ENCODE measurements at regions not wholly inside any gene's neighbourhood (a gene's known extent, or its start where the extent isn't known, plus 50 kb on each side); places are given as distances from the start of the nearest gene placed in this dataset.
A peak's percentile ranks its signal among the peaks of the same experiment; 100 is the strongest.

DNA sequence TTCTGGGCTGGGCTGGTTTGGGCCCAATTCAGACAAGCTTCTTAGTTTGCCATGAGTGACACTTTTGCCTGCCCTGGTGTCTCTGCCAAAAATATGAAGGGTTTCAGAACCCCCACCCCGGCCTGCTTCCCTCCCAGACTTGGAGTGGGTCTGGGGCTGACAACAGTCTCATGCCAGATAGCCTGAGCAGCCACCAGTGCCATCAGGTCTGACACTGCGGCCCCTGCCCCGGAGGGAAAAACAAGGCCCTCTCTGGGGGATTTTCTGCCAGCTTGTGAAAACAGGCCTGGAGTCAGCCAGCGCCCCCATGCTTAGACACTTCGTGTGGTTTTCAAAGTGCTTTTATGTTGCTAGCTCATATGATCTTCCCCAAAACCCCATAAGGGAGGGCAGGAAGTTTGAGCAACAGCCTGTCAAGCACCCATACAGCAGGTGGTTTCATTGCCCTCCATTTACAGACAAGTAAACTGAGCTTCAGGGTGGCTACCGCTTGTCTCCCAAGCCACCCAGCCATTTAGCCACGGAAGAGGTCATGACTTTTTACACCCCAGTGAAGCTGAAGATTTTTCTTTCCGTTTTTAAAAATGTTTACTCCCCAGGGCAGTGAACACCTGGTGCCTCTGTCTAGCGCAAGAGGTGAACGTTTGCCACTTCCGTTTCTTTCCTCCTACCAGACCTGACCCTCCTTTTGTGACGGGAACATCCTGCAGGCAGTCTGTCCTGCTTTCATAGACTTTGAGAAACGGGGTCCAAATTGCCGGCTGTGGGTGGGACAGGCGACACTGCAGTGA is 300.6 kb downstream of the SEC14L1 start:
- intact Hi-C loops (cut with micrococcal nuclease; ENCODE audit: unreplicated experiment) (no loop called here), in situ Hi-C loops (cut with HindIII; ENCODE audit: extremely low pct_ligation_motif_present, low pct_unique_long_range_greater_than_20kb) (no loop called here)
- CTCF ChIA-PET (ENCODE audit: low intra/inter-chr PET ratio, low total read pairs) = no interaction called here
- Histone ChIP-seq H2AFZ (ENCODE audit: low read length) (no peak overlapping the region), H3K4me3 (replicated peaks in 1 of 3; ENCODE audit: insufficient read depth in 1 of 3, low read depth in 2 of 3, low read length in 3 of 3) (no peak overlapping the region), H3K9ac (ENCODE audit: insufficient read depth, low read depth, low read length) (no peak overlapping the region), H3K27ac (ENCODE audit: extremely low read length, insufficient read depth, low read length) (no peak overlapping the region), H4K20me1 (ENCODE audit: insufficient read depth, low read length) (peaks cover 41% of the 10 kb centered on the region; the same call in 1 of the 2 replicates), H3K27me3 (ENCODE audit: control insufficient read depth in 1 of 2, insufficient read depth in 2 of 2, low read length in 2 of 2) (no peaks in the 10 kb centered on the region), H3K9me3 (ENCODE audit: low read length) (no peaks in the 10 kb centered on the region), H3K4me2 (ENCODE audit: low read depth, low read length) (no peak overlapping the region), H3K36me3 (replicated peaks in 1 of 2; ENCODE audit: control insufficient read depth in 1 of 2, insufficient read depth in 2 of 2, low read length in 2 of 2) (peaks cover 19 to 68% of the 10 kb centered on the region in 2 experiments), H3K79me2 (ENCODE audit: insufficient read depth, low read length) (peaks cover 38% of the 10 kb centered on the region), H3K4me1 (ENCODE audit: insufficient read depth, low read length) (no peaks in the 10 kb centered on the region)
- POLR2A ChIA-PET = interaction anchor here (1.7 kb wide), 1 partner anchor 9 kb away, joined by 11 read pairs; no protein-coding TSS in a partner anchor
- TF ChIP-seq, protein P1, sequence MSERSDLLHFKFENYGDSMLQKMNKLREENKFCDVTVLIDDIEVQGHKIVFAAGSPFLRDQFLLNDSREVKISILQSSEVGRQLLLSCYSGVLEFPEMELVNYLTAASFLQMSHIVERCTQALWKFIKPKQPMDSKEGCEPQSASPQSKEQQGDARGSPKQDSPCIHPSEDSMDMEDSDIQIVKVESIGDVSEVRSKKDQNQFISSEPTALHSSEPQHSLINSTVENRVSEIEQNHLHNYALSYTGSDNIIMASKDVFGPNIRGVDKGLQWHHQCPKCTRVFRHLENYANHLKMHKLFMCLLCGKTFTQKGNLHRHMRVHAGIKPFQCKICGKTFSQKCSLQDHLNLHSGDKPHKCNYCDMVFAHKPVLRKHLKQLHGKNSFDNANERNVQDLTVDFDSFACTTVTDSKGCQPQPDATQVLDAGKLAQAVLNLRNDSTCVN (CRISPR knock-in tag; IDR thresholded peaks at IDR 0.05; ENCODE audit: borderline replicate concordance) = no peak
- no peak for TF ChIP-seq KLF6 (CRISPR knock-in tag; IDR thresholded peaks at IDR 0.05)
- TF ChIP-seq, protein P2, sequence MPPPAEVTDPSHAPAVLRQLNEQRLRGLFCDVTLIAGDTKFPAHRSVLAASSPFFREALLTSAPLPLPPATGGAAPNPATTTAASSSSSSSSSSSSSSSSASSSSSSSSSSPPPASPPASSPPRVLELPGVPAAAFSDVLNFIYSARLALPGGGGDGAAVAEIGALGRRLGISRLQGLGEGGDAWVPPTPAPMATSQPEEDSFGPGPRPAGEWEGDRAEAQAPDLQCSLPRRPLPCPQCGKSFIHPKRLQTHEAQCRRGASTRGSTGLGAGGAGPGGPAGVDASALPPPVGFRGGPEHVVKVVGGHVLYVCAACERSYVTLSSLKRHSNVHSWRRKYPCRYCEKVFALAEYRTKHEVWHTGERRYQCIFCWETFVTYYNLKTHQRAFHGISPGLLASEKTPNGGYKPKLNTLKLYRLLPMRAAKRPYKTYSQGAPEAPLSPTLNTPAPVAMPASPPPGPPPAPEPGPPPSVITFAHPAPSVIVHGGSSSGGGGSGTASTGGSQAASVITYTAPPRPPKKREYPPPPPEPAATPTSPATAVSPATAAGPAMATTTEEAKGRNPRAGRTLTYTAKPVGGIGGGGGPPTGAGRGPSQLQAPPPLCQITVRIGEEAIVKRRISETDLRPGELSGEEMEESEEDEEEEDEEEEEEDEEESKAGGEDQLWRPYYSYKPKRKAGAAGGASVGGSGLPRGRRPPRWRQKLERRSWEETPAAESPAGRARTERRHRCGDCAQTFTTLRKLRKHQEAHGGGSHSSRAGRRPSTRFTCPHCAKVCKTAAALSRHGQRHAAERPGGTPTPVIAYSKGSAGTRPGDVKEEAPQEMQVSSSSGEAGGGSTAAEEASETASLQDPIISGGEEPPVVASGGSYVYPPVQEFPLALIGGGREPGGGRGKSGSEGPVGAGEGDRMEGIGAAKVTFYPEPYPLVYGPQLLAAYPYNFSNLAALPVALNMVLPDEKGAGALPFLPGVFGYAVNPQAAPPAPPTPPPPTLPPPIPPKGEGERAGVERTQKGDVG (CRISPR knock-in tag; IDR thresholded peaks at IDR 0.05; ENCODE audit: borderline replicate concordance) = 0 out of 2 replicates have a peak, but pooled peaks have one; percentile 22
- TF ChIP-seq RBM22 (optimal IDR thresholded peaks at IDR 0.05; ENCODE audit: low read length) = peak; percentile 41
- no peak for TF ChIP-seq NR2C2 (CRISPR knock-in tag; IDR thresholded peaks at IDR 0.05; ENCODE audit: borderline replicate concordance)
- TF ChIP-seq, protein P3, sequence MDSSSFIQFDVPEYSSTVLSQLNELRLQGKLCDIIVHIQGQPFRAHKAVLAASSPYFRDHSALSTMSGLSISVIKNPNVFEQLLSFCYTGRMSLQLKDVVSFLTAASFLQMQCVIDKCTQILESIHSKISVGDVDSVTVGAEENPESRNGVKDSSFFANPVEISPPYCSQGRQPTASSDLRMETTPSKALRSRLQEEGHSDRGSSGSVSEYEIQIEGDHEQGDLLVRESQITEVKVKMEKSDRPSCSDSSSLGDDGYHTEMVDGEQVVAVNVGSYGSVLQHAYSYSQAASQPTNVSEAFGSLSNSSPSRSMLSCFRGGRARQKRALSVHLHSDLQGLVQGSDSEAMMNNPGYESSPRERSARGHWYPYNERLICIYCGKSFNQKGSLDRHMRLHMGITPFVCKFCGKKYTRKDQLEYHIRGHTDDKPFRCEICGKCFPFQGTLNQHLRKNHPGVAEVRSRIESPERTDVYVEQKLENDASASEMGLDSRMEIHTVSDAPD (CRISPR knock-in tag; IDR thresholded peaks at IDR 0.05) = no peak
- no peak for TF ChIP-seq SPEN (CRISPR knock-in tag; IDR thresholded peaks at IDR 0.05; ENCODE audit: low read depth)
- TF ChIP-seq, protein P4, sequence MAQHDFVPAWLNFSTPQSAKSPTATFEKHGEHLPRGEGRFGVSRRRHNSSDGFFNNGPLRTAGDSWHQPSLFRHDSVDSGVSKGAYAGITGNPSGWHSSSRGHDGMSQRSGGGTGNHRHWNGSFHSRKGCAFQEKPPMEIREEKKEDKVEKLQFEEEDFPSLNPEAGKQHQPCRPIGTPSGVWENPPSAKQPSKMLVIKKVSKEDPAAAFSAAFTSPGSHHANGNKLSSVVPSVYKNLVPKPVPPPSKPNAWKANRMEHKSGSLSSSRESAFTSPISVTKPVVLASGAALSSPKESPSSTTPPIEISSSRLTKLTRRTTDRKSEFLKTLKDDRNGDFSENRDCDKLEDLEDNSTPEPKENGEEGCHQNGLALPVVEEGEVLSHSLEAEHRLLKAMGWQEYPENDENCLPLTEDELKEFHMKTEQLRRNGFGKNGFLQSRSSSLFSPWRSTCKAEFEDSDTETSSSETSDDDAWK (CRISPR knock-in tag; IDR thresholded peaks at IDR 0.05) = no peak
- ATAC-seq = no peak
- DNase-seq (ENCODE audit: low spot score) = no peak
- FAIRE-seq = no peak
- 96% methylated on average over 13 of the region's 15 CpGs for WGBS (ENCODE audit: low lambda C conversion rate)
- BruUV-seq (replicated peaks) = no TSS peak

All from HepG2 (cell line).